NCI-H524 (cell line): ENCODE measurements at regions not wholly inside any gene's neighbourhood (a gene's known extent, or its start where the extent isn't known, plus 50 kb on each side); places are given as distances from the start of the nearest gene placed in this dataset.
"Not testable (repeated sequence)": the region's sequence is repeated elsewhere in the genome, so short reads cannot be mapped to it uniquely, and the experiment has no call there.

Source experiments
- DNase-seq, 2 experiments: peaks; one replicate each; lab custom pipeline; 2025; lab: John Stamatoyannopoulos, UW

GRCh38 chr2:56801770-56802169, 618.0 kb downstream of the CCDC85A start:
- DNase-seq: no peak

GRCh38 chr2:56803596-56803995, 619.8 kb downstream of the CCDC85A start:
- DNase-seq: no peak

- DNase-seq: no peak
Observed at GRCh38 chr2:56806924-56807323, 623.1 kb downstream of the CCDC85A start.

GRCh38 chr2:56807861-56808260, 624.1 kb downstream of the CCDC85A start:
- no peak for DNase-seq

GRCh38 chr2:56811401-56811800, 627.6 kb downstream of the CCDC85A start:
- no peak for DNase-seq

GRCh38 chr2:56812432-56812831, 628.6 kb downstream of the CCDC85A start:
- DNase-seq: no peak

GRCh38 chr2:56813490-56813889, 629.7 kb downstream of the CCDC85A start:
- no peak for DNase-seq

- DNase-seq: no peak
Observed at GRCh38 chr2:56816666-56817065, 632.9 kb downstream of the CCDC85A start.

- DNase-seq: no peak
Observed at GRCh38 chr2:56831780-56832179, 648.0 kb downstream of the CCDC85A start.

- DNase-seq: no peak
Observed at GRCh38 chr2:56834686-56835085, 650.9 kb downstream of the CCDC85A start.

GRCh38 chr2:56840009-56840408, 656.2 kb downstream of the CCDC85A start:
- DNase-seq: not testable (repeated sequence)

- DNase-seq: no peak
Observed at GRCh38 chr2:56860991-56861390, 677.2 kb downstream of the CCDC85A start.

- DNase-seq: no peak
Observed at GRCh38 chr2:56871644-56872043, 687.9 kb downstream of the CCDC85A start.

- no peak for DNase-seq
Observed at GRCh38 chr2:56874717-56875116, 690.9 kb downstream of the CCDC85A start.

- DNase-seq: no peak
Observed at GRCh38 chr2:56889738-56890137, 705.9 kb downstream of the CCDC85A start.

GRCh38 chr2:56892382-56892781, 708.6 kb downstream of the CCDC85A start:
- DNase-seq: no peak

GRCh38 chr2:56898986-56899385, 715.2 kb downstream of the CCDC85A start:
- DNase-seq: no peak

GRCh38 chr2:56912490-56912889, 728.7 kb downstream of the CCDC85A start:
- DNase-seq: no peak

GRCh38 chr2:56918790-56919189, 735.0 kb downstream of the CCDC85A start:
- DNase-seq: no peak

- DNase-seq: no peak
Observed at GRCh38 chr2:56933976-56934375, 750.2 kb downstream of the CCDC85A start.

GRCh38 chr2:56934866-56935265, 751.1 kb downstream of the CCDC85A start:
- DNase-seq: no peak

GRCh38 chr2:56940054-56940453, 756.3 kb downstream of the CCDC85A start:
- DNase-seq: no peak

GRCh38 chr2:56952871-56953270, 769.1 kb downstream of the CCDC85A start:
- no peak for DNase-seq

GRCh38 chr2:56960581-56960980, 776.8 kb downstream of the CCDC85A start:
- DNase-seq: no peak

- no peak for DNase-seq
Observed at GRCh38 chr2:56962673-56963072, 778.9 kb downstream of the CCDC85A start.
